HG02973 (cell line): ENCODE measurements at regions not wholly inside any gene's neighbourhood (a gene's known extent, or its start where the extent isn't known, plus 50 kb on each side); places are given as distances from the start of the nearest gene placed in this dataset.

Experiments used
- ATAC-seq: cut with Tn5 transposase; IDR thresholded peaks from one replicate; pipeline ENCODE4 v1.9.1; 2021; ENCODE audit warnings: moderate library complexity; ENCODE audit not compliant: unreplicated experiment

- ATAC-seq, result no peak
Observed at GRCh38 chr12:107339932-107340331, 246.6 kb upstream of the CRY1 start.

GRCh38 chr12:107340898-107341297 lies 247.5 kb upstream of the CRY1 start:
- no peak for ATAC-seq

GRCh38 chr12:107344035-107344808 lies 250.9 kb upstream of the CRY1 start:
- ATAC-seq, result no peak

- ATAC-seq, result no peak
Observed at GRCh38 chr12:107347261-107347660, 253.9 kb upstream of the CRY1 start.

GRCh38 chr12:107349008-107349747 lies 255.8 kb upstream of the CRY1 start:
- no peak for ATAC-seq

GRCh38 chr12:107349839-107350238 lies 256.5 kb upstream of the CRY1 start:
- no peak for ATAC-seq

- no peak for ATAC-seq
Observed at GRCh38 chr12:107351109-107351508, 257.8 kb upstream of the CRY1 start.

- ATAC-seq, result no peak
Observed at GRCh38 chr12:107351713-107352112, 258.4 kb upstream of the CRY1 start.

- no peak for ATAC-seq
Observed at GRCh38 chr12:107352347-107353081, 259.2 kb upstream of the CRY1 start.

GRCh38 chr12:107353312-107353711 lies 260.0 kb upstream of the CRY1 start:
- no peak for ATAC-seq

- no peak for ATAC-seq
Observed at GRCh38 chr12:107355004-107355565, 261.7 kb upstream of the CRY1 start.

GRCh38 chr12:107355612-107356011 lies 262.3 kb upstream of the CRY1 start:
- no peak for ATAC-seq

- ATAC-seq, result no peak
Observed at GRCh38 chr12:107356266-107356936, 263.1 kb upstream of the CRY1 start.

GRCh38 chr12:107356937-107357295 lies 263.6 kb upstream of the CRY1 start:
- no peak for ATAC-seq

GRCh38 chr12:107359382-107359781 lies 266.0 kb upstream of the CRY1 start:
- no peak for ATAC-seq

GRCh38 chr12:107360033-107360432 lies 266.7 kb upstream of the CRY1 start:
- ATAC-seq, result no peak

- ATAC-seq, result no peak
Observed at GRCh38 chr12:107360482-107360881, 267.1 kb upstream of the CRY1 start.

- no peak for ATAC-seq
Observed at GRCh38 chr12:107361970-107362369, 268.6 kb upstream of the CRY1 start.

- ATAC-seq, result no peak
Observed at GRCh38 chr12:107362960-107363359, 269.6 kb upstream of the CRY1 start.

- ATAC-seq, result no peak
Observed at GRCh38 chr12:107364875-107365518, 271.6 kb upstream of the CRY1 start.
